ENCODE measurements at regions not wholly inside any gene's neighbourhood (a gene's known extent, or its start where the extent isn't known, plus 50 kb on each side); places are given as distances from the start of the nearest gene placed in this dataset.

DNA sequence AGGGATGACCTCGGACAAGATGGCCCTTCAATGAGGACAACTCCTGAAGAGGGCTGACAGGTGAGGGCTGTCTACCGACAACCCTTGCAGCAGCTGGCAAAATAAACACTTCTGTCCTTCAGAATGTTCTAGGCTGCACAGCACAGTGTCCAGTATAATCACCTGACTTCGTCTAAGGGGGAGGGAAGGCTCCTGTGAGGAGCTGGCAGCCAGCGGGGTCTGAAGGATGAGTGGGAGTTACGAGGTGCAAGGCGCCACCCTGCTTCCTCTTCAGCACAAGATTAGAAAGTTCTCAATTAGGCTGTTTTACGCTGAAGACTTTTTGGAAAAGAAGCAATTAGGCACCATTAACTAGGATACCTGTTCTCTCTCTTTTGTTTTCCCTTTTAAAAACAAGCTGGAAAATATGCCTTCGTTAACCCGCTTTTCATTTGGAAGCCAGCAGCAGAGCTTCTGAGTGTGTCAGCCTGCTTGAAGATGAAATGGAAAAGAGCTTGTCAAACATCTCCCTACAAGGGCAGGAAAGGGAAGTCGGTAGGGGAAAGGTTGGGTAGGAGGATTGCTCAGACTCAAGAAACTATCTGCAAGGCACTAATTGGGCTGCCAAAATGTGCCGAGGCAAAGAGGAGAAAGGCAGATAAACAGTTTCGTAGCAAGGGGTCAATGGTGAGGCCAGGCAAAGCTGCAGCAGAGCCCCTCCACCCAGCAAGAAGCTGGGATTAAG, 592.2 kb upstream of the CADM1 start:
- no peak for DNase-seq

DNA sequence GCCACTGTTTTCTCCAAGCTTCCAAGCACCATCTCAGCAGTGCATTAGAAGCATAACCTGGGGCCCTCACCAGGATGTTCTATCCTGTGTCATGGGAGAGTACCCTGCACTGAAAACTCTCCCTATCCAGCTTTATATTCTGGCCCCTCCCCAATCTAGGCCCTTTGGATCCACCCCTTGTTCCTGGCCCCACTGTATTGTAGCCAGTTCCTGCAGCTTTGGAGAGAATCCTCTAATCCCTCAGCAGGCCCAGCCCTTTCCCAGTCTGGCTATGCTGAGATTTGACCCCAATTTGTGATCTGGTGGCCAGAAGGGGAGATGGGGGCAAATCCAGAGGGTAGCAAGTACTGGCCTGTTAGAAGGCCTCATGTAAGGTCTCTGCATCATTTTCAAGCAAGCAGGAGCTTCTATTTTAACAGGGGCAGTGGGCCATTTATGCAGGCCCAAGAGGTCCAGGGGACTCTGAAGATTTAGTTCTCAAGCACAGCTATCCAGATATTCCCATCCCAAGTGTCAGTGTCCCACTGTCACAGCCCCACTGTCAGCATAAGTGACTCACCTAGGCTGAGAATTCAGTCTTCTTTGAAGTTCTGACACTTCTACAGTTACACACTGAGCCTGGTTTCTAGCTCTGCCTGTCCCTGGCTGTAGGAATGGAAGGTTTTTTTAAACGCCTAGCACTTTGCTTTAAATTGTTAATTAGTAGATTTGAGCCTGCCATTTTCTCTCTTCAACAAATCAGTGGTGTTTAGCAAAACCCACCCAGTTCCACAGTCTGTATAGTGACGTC, 589.5 kb upstream of the CADM1 start:
- DNase-seq = no peak

DNA sequence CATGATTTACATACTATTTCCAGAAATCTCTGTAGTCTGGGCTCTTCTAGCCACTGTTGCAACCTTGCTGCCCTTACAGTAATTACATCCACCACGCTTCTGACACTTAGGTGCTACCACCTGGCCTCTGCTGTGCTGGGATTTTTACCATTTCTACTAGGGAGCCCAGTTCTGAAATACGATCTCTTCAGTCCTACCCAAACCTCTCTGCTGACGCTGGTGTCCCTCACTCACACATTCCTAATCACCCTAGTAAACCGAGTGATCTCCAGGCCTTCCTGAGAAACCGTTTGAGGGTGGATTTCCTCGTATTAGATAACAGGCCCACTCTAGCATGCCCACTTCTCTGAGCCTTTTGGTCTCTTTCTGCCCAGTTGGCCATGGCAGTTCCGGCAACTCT, 588.9 kb upstream of the CADM1 start:
- DNase-seq = no peak

DNA sequence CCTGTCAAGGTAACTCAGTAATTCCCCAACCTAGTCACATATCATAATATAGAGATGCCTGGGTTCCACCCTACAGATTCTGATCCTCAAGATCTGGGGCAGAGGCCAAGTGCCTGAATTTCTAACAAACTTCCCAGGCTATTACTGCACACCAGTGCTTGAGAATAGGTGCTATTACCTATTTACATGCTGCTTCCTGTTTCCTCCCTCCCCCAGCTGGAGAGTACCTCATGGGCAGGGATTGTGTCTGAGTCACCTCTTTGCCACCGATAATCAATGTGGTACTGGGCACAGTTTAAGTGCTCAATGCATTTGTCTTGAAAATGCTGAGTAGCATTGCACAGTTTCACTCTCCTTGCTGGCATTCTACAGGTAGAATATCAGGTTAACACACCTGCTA, 582.2 kb upstream of the CADM1 start:
- no peak for DNase-seq

DNA sequence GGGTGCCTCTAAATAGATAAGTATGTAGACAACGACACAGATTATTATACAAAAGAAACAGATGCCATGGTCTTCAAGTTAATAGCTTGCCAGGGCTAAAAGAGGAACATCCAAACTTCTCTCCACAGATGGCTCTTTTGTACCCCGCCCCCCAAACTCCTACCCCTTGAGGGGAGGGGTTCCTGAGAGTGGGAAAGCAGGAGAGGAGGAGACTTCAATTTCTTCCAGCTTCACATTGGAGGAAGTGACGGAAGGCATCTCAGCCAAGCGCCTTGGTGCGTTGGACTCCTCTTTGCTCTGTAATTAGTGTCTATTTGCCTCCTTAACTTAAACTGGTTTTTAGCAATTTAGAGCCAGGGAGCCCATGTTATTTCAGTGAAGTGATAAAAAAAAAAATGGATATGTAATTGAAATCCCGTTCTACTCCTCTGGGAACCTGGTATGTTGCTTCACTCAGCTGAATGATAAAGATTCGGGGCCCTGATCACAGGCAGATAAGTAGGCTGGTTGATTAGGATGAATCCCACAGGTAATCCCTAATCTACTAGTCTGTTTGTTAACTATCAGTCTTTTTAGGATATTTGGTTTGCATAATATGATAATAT, 580.9 kb upstream of the CADM1 start:
- DNase-seq = no peak

DNA sequence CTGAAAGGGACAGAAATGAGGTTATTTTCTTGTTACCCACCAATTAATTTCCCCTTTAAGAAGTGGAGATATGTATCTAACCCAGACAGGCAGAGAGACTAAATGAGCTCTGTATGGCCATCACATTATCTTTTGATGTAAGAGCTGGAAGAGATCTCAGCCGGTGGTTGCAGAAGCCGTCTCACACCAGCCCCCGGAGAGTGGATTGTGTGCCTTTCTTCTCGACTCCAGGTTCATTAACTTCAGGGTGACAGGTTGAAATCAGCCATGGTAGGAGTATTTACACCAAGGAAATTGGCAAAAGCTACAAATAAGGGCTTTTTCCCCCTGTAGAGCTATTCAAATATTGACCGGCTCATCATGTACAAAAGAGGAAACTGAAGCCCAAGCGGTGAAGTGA, 580.3 kb upstream of the CADM1 start:
- DNase-seq = no peak

DNA sequence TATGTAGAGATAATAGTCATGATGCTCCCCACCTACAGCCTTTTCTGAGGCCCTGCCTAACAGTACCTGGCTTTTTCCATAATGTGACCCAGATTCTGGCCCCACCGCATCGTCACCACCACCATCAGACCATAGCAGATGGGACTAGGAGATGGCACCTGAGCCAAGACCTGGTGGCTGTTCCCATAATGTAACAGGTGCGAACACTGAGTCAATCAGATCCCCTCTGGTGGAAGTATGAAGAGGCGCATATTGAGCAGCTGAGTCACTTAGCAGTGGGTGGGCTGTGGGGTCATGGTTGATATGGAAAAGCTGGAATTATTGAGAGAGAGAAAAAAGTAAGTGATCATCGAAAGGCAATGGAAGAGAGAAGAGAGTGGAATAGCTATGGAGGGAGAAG, 578.0 kb upstream of the CADM1 start:
- no peak for DNase-seq

DNA sequence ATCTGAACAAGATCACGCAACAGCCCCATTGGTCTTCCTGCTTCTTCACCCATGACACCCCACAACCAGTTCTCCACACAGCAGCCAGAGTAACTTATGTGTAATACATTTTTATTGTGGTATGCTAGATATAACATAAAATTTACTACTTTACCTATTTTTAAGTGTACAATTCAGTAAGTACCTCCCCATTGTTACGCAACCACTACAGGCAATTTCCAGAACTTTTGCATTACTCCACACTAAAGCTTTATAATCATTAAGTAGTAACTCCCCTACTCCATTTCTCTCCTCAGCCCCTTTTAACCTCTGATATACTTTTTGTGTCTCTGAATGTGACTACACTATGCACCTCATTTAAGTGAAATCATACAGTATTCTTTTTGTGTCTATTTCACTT, 575.4 kb upstream of the CADM1 start:
- DNase-seq = no peak

DNA sequence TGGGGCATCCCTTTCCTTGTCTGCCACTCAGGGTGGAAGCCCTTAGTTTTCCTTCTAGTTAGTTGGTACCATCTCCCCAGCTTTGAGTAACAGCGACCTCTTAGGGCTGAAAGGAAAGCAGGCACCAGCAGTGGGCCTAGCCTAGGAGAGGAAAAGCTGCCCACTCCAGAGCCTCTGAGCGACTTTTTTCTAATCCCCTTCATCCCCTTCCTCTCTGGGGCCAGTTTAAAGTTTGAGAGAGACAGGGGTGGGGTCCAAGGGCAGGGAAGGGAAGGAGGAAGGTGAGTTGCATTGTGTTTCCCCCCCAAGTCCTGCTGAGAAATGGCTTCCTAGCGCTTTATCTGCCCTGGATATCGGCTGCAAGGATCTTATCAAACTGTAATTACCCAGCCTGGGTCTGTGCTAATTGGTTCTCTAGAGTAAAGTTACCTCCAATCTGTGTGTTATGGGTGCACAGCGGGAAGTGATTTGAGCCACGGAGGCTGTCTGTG, 573.9 kb upstream of the CADM1 start:
- DNase-seq = no peak

DNA sequence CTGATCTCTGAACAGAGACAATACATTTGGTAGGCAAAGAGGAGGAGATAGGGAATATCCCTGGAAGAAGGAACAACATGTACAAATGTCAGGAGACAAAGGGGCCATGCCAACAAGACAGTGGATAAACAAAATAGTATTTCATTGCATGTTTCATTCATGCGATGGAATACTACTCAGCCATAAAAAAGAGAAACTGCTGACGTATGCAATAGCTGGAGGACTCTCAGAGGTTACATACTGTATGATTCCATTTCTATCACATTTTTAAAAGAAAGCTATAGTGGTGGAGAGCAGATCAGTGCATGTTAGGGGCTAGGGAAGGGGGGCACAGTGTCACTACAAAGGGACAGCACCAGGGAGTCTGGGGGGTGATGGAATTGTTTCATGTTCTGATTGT, 572.9 kb upstream of the CADM1 start:
- DNase-seq = no peak

DNA sequence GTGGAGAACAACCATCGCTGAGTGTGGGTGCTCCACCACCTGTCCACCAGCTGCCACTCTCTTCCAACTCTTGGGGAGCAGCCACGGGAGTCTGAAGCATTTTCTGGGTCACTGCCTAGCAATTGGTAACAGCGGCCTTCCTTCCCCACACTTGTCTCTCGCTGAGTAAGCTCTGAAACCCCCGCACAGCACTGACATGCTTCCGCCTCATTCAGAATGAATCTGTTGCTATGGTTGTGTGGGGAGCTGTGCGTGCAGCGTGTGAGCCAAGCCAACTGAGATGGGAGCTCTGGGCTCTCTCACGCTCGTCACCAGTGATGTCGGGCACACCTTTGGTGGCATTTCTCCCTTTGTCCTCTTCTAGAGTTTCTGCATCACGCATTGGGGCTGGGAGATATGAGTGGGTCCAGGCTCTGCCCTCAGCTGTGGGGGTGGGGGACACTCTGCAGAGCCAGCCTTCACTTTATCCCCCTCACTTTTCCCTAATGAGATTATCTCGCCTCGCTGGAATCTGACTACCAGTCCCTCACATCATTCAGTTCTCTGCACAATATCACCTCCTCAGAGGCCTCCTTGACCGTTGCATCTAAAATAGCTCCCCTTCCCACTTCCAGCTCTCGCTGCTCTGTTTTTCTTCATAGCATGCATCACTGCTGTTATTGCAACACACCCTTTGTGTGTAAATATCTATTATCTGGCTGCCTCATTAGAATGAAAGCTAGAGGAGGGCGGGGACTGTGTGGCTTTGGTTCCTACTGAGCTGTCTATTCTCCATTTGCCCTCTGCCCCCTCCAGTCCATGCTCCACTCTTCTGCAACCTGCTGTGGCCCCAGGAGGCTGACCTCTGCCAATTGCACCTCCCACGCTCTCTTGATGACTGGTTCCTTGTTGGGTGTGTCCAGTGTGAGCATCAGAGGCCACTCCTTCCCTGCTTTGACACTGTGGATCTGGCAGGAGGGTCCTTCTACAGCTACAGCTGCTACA, 569.9 kb upstream of the CADM1 start:
- DNase-seq = no peak

DNA sequence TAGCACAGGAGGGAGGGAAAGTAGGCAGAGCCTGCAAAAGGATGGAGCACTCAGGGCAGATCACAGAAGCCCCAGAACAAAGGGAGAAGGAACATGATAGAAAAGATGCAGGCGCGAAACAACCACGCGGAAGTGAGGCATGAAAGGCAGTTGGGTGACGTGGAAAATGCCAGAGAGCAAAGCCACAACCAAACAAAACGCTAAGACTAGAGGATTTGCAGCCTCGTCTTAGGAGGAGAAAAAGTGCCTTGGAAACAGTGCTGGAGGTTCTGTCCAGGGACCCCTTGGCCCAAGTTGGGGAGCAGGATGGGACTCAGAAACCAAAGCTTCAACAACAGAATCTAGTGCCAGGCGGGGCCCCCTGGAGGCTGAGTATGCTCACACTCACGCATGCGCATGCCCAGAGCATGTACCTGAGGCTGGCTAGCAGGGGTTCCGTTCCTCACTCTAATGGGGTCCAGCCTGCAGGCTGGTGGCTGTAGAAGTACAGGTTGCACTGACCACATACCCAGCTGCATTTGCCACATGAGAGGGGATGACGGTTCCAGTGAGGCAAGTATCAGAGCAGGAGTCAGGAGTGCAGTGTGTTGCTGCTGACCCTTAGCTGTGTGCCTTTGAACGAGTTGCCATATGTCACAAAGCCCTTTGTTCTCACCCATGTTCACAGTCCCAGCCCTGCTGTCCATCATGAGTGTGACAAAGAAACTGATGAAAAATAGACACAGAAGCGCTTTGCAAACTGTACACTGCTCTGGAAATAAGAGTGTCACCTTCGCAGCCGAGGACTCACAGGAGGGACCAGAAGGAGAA, 568.6 kb upstream of the CADM1 start:
- no peak for DNase-seq

DNA sequence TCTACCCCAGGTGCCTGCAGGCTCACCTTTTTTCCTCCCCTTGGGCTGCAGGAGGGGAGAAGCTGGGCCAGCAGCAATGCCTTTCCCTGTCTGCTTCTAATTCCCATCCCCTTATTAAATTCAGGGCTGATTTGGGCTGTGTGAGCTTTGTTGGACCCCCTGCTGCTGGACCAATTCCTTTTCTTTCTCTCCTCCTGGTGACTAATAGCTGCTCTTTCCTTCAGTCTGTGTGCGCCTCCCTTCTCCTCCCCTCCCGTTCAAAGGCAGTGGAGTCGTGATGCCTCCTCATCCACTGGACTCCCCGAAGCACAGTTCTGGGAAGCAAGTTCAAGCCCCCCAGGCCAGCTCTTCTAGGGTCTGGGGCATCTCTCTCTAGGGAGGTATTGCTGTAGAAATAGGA, 567.9 kb upstream of the CADM1 start:
- DNase-seq = no peak

DNA sequence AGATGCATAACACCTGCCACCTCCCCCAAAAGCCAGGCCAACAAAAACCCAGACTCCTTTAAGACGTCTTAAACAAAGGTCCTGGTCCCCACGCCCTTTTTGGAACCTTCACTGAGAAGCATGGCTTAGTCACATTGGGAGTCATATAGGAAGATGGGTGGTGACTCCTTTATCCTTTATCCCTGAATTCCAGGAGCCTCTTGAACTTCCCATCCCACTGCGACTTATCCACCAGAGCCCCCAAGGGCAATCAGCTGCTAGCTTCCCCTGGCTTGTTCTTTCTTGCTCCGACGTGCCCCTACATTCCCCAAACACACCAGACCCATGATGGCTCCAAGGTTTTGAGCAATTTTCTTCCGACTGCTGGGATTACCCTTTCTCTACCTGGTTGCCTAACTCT, 567.0 kb upstream of the CADM1 start:
- DNase-seq = no peak

DNA sequence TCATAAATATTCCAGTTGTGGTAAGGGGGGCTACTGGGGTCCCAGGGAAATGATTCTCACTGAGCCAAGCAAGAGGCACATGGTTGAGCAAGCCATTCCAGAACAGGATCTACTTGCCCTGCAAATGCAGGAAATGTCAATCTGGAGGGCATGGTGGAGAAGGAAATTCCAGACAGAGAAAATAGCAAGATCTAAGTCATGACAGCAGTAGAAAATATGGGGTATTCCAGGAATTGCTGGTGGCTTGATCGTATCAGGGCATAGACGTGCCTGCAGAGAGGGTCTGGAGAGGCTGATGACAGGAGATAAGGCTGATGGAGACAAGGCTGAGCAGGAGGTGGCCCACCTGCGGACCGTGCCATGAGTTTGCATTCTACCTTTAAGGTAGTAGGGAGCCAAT, 566.3 kb upstream of the CADM1 start:
- DNase-seq = no peak

DNA sequence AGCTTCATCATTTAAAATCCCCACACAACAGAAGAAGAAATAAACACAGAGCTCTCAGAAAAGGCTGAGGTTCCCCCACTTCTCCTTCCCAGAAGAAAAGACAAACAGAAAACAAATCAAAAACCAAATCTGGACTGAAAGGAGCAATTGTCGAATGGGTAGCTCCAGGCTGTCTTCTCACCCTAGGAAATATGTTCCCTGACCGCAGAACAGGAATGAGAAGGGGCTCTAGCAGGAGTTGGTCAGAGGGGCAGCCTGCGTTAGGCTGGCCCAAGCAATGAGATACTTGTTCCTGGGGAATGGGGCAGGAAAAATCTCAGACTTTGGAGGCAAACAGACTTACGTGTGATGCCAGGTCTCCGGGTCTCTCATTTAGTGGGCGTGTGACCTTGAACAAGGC, 562.6 kb upstream of the CADM1 start:
- no peak for DNase-seq

DNA sequence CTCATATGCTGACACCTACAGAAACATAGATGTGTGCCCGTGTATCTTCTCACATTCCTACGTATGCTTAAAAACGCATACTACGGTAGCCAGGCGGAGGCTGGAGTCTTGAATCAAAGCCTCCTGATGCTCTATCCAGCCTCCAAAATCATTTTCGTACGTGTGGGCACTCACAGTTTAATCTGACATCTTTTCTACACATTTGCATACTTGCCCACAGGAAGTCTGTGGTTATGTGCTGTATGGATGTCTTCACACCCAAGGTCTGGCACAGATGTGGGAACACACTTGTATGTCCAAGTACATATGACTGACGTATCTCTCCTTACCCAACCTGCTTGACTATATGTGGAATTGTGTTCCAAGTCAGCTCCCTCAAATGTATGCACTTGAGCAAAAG, 561.8 kb upstream of the CADM1 start:
- no peak for DNase-seq

DNA sequence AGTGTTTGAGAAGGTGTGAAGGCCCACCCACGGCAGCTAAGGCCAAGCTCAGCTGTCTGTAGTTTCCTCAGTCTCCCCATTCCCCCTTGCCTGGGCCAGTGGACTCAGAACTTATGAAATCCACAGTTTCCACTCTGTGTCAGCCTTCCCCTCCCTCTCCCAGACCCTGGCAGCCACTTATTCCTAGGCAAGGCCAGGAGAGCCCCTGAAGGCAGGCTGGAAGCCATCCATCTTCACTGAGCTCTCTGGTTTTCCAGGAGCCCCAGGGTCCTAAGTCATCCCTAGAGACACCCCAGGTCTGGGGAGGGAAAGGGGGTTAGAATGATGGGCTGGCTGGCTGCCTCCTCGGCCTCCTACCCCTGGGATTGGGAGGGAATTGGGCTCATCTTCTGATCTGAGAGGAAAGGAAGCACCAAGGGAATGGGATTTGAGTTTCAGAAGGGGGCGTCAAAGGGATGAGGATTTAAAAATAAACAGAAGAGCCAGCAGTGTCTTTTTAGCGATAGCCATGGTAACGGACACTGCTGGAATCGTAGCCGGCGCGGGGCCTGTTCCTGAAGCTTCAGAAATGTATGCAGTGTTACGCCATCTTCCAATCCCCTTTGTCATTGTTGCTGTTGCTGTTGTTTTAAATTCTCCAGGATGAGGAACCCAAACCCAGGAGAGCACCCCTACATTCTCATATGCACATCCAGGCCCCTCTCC, 561.1 kb upstream of the CADM1 start:
- DNase-seq = no peak

DNA sequence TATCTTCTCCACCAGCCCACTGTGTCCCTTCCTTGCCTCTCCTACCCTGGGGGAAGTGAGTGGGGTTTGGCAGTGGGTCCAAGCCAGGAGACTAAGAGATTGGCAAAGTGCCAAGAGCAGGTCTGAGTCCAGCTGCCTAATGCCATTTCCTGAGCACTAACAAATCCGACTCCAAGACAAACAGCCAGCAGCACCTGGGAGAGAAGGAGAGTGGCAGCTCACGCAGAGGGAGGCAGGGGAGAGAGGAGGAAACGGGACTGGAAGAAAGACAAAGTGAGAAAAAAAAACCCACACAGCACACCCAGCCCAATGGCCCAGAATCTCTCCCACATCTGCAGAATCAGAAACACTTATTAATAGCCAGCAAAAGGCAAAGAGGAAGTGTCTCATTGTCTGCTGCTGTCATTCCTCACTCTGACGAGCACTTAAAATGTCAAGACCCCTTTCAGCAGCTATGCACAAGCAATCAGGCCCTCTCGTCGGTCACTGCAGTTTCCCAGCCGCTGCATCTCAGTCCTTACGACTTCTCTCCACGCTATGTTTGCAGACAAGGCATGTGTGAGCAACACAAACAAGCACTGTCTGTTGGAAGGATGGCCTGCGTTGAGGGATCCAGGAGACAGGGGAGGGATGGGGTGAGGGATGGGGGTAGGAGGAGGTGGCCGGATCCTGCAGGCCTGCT, 558.4 kb upstream of the CADM1 start:
- DNase-seq = no peak

DNA sequence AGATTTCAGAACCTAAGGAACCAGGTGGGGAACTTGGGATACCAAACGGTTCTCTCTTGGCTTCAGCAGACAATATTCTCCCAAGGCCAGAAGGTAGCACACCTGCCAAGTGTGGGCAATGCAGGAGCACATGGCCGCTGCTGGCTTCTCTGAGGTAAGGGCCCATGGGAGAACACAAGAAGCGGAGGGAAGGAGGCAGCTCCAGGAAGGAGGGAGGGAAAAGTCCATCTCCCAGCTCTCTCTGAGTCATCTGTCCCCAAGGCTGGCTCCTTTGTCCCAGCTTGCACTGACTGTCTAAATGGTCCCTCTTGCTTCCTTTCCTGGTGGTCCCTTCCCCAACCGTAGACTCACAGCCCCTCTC, 557.9 kb upstream of the CADM1 start:
- DNase-seq = no peak

DNA sequence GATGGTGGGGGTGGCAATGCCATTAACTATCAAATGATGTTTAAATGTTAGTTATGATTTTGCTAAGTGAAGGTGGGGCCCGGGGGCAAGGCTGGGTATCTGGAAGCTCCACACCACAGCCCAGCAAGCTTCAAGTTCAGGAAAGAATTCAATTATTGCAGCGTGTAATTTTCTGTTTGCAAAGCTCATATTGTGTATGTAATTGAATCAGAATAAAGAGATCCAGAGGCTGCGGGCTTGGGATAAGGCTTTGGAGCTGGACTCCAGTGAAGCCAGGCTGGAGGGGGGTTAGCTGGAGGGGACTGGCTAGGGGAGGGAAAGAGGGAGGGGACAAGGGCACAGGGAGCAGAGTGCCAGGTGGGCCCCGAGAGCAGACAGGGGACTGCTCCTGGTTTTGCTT, 557.1 kb upstream of the CADM1 start:
- DNase-seq = no peak
